Astrocyte (in vitro differentiated cells and primary cell): ENCODE measurements at regions not wholly inside any gene's neighbourhood (a gene's known extent, or its start where the extent isn't known, plus 50 kb on each side); places are given as distances from the start of the nearest gene placed in this dataset.

Experiments used
- DNase-seq: peaks from one replicate; pipeline ENCODE4 v3.0.0-alpha.2; 2010; ENCODE audit warnings: low read depth
- FAIRE-seq: peaks from 2 replicates; lab custom pipeline; 2011; peaks lifted over from hg19 to GRCh38; lab: Jason Lieb, UNC
- H2AFZ ChIP-seq: 2 replicates; pipeline ENCODE4 v1.6.0; 2012; ENCODE audit warnings: low read depth, low read length, inconsistent platforms
- H3K27ac ChIP-seq: 2 replicates; pipeline ENCODE4 v1.5.1; 2011; ENCODE audit warnings: low read depth, low read length, inconsistent platforms
- H3K27me3 ChIP-seq: 2 replicates; pipeline ENCODE4 v1.6.0; 2011; ENCODE audit warnings: low read length, inconsistent platforms; ENCODE audit not compliant: insufficient read depth
- H3K36me3 ChIP-seq: 2 replicates; pipeline ENCODE4 v1.5.1; 2011; ENCODE audit warnings: low read length, inconsistent platforms; ENCODE audit not compliant: insufficient read depth
- H3K4me1 ChIP-seq: 2 replicates; pipeline ENCODE4 v1.5.1; 2011; ENCODE audit warnings: low read length, inconsistent platforms; ENCODE audit not compliant: insufficient read depth
- H3K4me2 ChIP-seq: 2 replicates; pipeline ENCODE4 v1.6.0; 2012; ENCODE audit warnings: low read length, inconsistent platforms
- H3K4me3 ChIP-seq: 2 replicates; pipeline ENCODE4 v1.5.1; 2011; ENCODE audit warnings: low read depth, mild to moderate bottlenecking, low read length, inconsistent platforms; ENCODE audit not compliant: insufficient read depth
- H3K79me2 ChIP-seq: 2 replicates; pipeline ENCODE4 v1.6.0; 2012; ENCODE audit warnings: mild to moderate bottlenecking, low read length, inconsistent platforms; ENCODE audit not compliant: insufficient read depth
- H3K9ac ChIP-seq: 2 replicates; pipeline ENCODE4 v1.6.0; 2012; ENCODE audit warnings: mild to moderate bottlenecking, low read length, inconsistent platforms
- H3K9me3 ChIP-seq: 2 replicates; pipeline ENCODE4 v1.5.1; 2012; ENCODE audit warnings: low read depth, mild to moderate bottlenecking, low read length, inconsistent platforms; ENCODE audit not compliant: insufficient read depth
- H4K20me1 ChIP-seq: 2 replicates; pipeline ENCODE4 v1.6.0; 2012; ENCODE audit warnings: low read length, inconsistent platforms; ENCODE audit not compliant: insufficient read depth
- H3K27ac Mint-ChIP-seq: one replicate; pipeline ENCODE4 v1.8.0; 2021; ENCODE audit warnings: mild to moderate bottlenecking, mixed read lengths; ENCODE audit not compliant: unreplicated experiment
- H3K27me3 Mint-ChIP-seq: one replicate; pipeline ENCODE4 v1.8.0; 2021; ENCODE audit warnings: low read depth, mixed read lengths; ENCODE audit not compliant: unreplicated experiment
- H3K36me3 Mint-ChIP-seq: one replicate; pipeline ENCODE4 v1.8.0; 2021; ENCODE audit warnings: low read depth, mixed read lengths; ENCODE audit not compliant: unreplicated experiment
- H3K4me1 Mint-ChIP-seq: one replicate; pipeline ENCODE4 v1.8.0; 2021; ENCODE audit warnings: low read depth, mixed read lengths; ENCODE audit not compliant: unreplicated experiment
- H3K4me3 Mint-ChIP-seq: one replicate; pipeline ENCODE4 v1.8.0; 2021; ENCODE audit warnings: mild to moderate bottlenecking, moderate library complexity, mixed read lengths; ENCODE audit not compliant: unreplicated experiment
- H3K9me3 Mint-ChIP-seq: one replicate; pipeline ENCODE4 v1.8.0; 2021; ENCODE audit warnings: mild to moderate bottlenecking, mixed read lengths; ENCODE audit not compliant: unreplicated experiment
- CTCF ChIP-seq: IDR thresholded peaks from 2 replicates; pipeline ENCODE4 v1.5.1; 2011; ENCODE audit warnings: low read depth, mild to moderate bottlenecking, inconsistent platforms, low read length, moderate library complexity; ENCODE audit not compliant: insufficient read depth
- EZH2 ChIP-seq: IDR thresholded peaks from 2 replicates; pipeline ENCODE4 v1.6.1; 2012; ENCODE audit warnings: mild to moderate bottlenecking, low read length, inconsistent platforms; ENCODE audit not compliant: insufficient read depth

DNA sequence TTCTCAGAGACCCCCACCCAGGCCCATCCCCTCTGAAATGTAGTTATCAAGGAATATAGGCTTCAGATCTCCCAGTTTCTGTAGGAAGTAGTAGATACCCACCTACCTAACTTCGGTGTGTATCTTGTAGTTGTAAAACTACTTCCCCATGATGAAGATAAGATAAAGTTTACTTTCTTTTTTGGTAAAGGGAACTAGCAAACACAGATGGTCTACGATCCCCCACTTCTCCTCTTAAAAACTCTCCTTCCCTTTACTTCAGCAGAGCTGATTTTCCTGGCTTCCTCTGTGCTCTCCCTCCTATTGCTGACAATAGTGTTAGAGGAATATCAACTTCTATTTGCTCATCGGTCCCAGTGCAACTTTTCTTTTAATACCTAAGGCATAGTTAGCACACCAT, 395.2 kb downstream of the RPL10L start:
- H3K9me3 Mint-ChIP-seq = peaks cover 1% of the 10 kb centered on the region
- H4K20me1 ChIP-seq = no peaks in the 10 kb centered on the region
- H3K4me1 Mint-ChIP-seq = no peaks in the 10 kb centered on the region
- TF ChIP-seq CTCF = no peak
- no peak for TF ChIP-seq EZH2
- H3K4me1 ChIP-seq = no peaks in the 10 kb centered on the region
- no peaks in the 10 kb centered on the region for H3K36me3 Mint-ChIP-seq
- DNase-seq (no peak), FAIRE-seq (no peak)
- H2AFZ ChIP-seq = no peak overlapping the region
- H3K4me2 ChIP-seq = no peak overlapping the region
- H3K4me3 Mint-ChIP-seq = no peak overlapping the region
- H3K36me3 ChIP-seq = no peaks in the 10 kb centered on the region
- H3K27me3 ChIP-seq = no peaks in the 10 kb centered on the region
- no peaks in the 10 kb centered on the region for H3K79me2 ChIP-seq
- no peak overlapping the region for H3K4me3 ChIP-seq
- H3K27ac Mint-ChIP-seq = no peak overlapping the region
- H3K27me3 Mint-ChIP-seq = no peaks in the 10 kb centered on the region
- no peak overlapping the region for H3K9ac ChIP-seq
- H3K27ac ChIP-seq = no peak overlapping the region
- no peaks in the 10 kb centered on the region for H3K9me3 ChIP-seq

GRCh38 chr14:46250113-46250703, 401.4 kb downstream of the RPL10L start:
- H3K36me3 Mint-ChIP-seq = no peaks in the 10 kb centered on the region
- H3K4me1 Mint-ChIP-seq = no peaks in the 10 kb centered on the region
- no peaks in the 10 kb centered on the region for H3K9me3 ChIP-seq
- no peaks in the 10 kb centered on the region for H4K20me1 ChIP-seq
- no peaks in the 10 kb centered on the region for H3K27me3 ChIP-seq
- H3K4me1 ChIP-seq = no peaks in the 10 kb centered on the region
- peaks cover 1% of the 10 kb centered on the region for H3K9me3 Mint-ChIP-seq
- H3K4me3 Mint-ChIP-seq = no peak overlapping the region
- no peak overlapping the region for H2AFZ ChIP-seq
- no peak overlapping the region for H3K9ac ChIP-seq
- H3K36me3 ChIP-seq = no peaks in the 10 kb centered on the region
- H3K4me3 ChIP-seq = no peak overlapping the region
- no peaks in the 10 kb centered on the region for H3K79me2 ChIP-seq
- H3K27ac Mint-ChIP-seq = no peak overlapping the region
- H3K27me3 Mint-ChIP-seq = no peaks in the 10 kb centered on the region
- TF ChIP-seq EZH2 (no peak), CTCF (peak; percentile 62)
- H3K27ac ChIP-seq = no peak overlapping the region
- DNase-seq (no peak), FAIRE-seq (no peak)
- H3K4me2 ChIP-seq = no peak overlapping the region

GRCh38 chr14:46248001-46248630, 403.5 kb downstream of the RPL10L start:
- H3K4me1 Mint-ChIP-seq = no peaks in the 10 kb centered on the region
- H3K27me3 Mint-ChIP-seq = no peaks in the 10 kb centered on the region
- no peak overlapping the region for H3K27ac Mint-ChIP-seq
- FAIRE-seq (no peak), DNase-seq (no peak)
- H3K27ac ChIP-seq = no peak overlapping the region
- H3K36me3 ChIP-seq = no peaks in the 10 kb centered on the region
- no peak overlapping the region for H2AFZ ChIP-seq
- no peaks in the 10 kb centered on the region for H3K79me2 ChIP-seq
- no peaks in the 10 kb centered on the region for H3K9me3 ChIP-seq
- no peak overlapping the region for H3K4me2 ChIP-seq
- H3K4me3 Mint-ChIP-seq = no peak overlapping the region
- no peaks in the 10 kb centered on the region for H3K9me3 Mint-ChIP-seq
- no peak for TF ChIP-seq EZH2
- no peaks in the 10 kb centered on the region for H3K36me3 Mint-ChIP-seq
- H3K4me3 ChIP-seq = no peak overlapping the region
- H3K27me3 ChIP-seq = no peaks in the 10 kb centered on the region
- no peak overlapping the region for H3K9ac ChIP-seq
- no peaks in the 10 kb centered on the region for H4K20me1 ChIP-seq
- H3K4me1 ChIP-seq = no peaks in the 10 kb centered on the region
